Neural crest cell (in vitro differentiated cells): ENCODE measurements at regions not wholly inside any gene's neighbourhood (a gene's known extent, or its start where the extent isn't known, plus 50 kb on each side); places are given as distances from the start of the nearest gene placed in this dataset.

ENCODE experiments used
- DNase-seq: peaks from one replicate; pipeline ENCODE4 v3.0.0; 2021; ENCODE audit warnings: low read depth, mixed read lengths, low spot score
- H3K27ac Mint-ChIP-seq: one replicate; pipeline ENCODE4 v1.8.0; 2021; ENCODE audit warnings: mild to moderate bottlenecking, mixed read lengths; ENCODE audit not compliant: unreplicated experiment
- H3K27me3 Mint-ChIP-seq: 2 replicates; pipeline ENCODE4 v1.8.0; 2021; ENCODE audit warnings: low read depth, mild to moderate bottlenecking, mixed read lengths
- H3K36me3 Mint-ChIP-seq: 2 replicates; pipeline ENCODE4 v1.8.0; 2021; ENCODE audit warnings: low read depth, mild to moderate bottlenecking, mixed read lengths
- H3K4me1 Mint-ChIP-seq: 2 replicates; pipeline ENCODE4 v1.8.0; 2021; ENCODE audit warnings: mixed read lengths
- H3K4me3 Mint-ChIP-seq: one replicate; pipeline ENCODE4 v1.8.0; 2021; ENCODE audit warnings: mild to moderate bottlenecking, mixed read lengths
- H3K9me3 Mint-ChIP-seq: 2 replicates; pipeline ENCODE4 v1.8.0; 2021; ENCODE audit warnings: mixed read lengths
- CTCF ChIP-seq: fragments of 200-600 bp; sonication (generic); conservative IDR thresholded peaks from 2 replicates; pipeline ENCODE4 v1.5.0; 2021; ENCODE audit warnings: antibody characterized with exemption, mild to moderate bottlenecking

DNA sequence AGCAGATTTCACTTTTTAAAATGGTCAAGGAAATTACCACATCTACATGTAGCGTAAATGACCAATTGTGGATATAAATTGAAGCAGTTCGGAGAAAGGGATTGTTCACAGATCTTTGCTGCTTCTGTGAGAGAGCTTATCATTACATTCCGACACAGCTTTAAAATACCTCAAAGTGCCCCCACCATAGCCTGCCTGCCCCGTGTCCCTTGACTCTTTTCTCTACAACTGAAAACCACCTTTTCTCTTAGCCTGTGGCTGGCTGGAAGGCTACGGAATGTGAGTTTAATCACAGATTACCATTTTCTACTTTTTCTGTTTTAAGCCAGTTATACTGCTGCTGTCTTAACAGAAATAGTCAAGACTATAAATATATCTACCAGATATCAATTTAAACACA lies 347.2 kb upstream of the MAP3K7 start:
- Mint-ChIP-seq H3K27ac (no peak overlapping the region), H3K9me3 (peaks cover 3% of the 10 kb centered on the region), H3K4me3 (no peak overlapping the region), H3K4me1 (no peaks in the 10 kb centered on the region), H3K36me3 (no peaks in the 10 kb centered on the region), H3K27me3 (peaks cover 5% of the 10 kb centered on the region)
- TF ChIP-seq CTCF, result no peak
- DNase-seq, result no peak

GRCh38 chr6:90932351-90932750 lies 345.5 kb upstream of the MAP3K7 start:
- Mint-ChIP-seq H3K36me3 (no peaks in the 10 kb centered on the region), H3K4me3 (no peak overlapping the region), H3K27me3 (peaks cover 8% of the 10 kb centered on the region), H3K9me3 (peaks cover 3% of the 10 kb centered on the region), H3K4me1 (no peaks in the 10 kb centered on the region), H3K27ac (no peak overlapping the region)
- DNase-seq, result no peak
- no peak for TF ChIP-seq CTCF

DNA sequence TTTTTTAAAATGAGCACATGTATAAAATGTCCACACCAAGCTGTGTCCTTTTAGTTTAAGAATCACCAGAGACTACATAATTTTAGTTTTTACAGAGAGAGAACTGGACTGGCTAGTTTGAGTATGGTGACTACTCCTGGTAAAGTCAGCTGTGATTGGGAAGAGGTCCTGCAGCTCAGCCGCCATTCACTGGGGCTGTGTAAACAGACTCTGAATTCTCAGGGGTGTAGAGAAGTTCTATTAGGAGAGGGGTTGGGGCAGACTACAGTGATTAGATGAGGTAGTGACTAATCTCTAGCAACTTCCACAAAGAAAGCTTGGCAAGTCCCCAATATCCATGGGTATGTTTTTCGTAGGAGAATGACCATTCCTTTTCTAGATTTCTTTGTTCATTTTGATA lies 341.2 kb upstream of the MAP3K7 start:
- no peak overlapping the region for H3K27ac Mint-ChIP-seq
- no peaks in the 10 kb centered on the region for H3K36me3 Mint-ChIP-seq
- H3K4me3 Mint-ChIP-seq, result no peak overlapping the region
- H3K4me1 Mint-ChIP-seq, result peaks cover 14% of the 10 kb centered on the region
- TF ChIP-seq CTCF, result no peak
- no peak for DNase-seq
- H3K9me3 Mint-ChIP-seq, result no peaks in the 10 kb centered on the region
- H3K27me3 Mint-ChIP-seq, result peaks cover 8% of the 10 kb centered on the region

DNA sequence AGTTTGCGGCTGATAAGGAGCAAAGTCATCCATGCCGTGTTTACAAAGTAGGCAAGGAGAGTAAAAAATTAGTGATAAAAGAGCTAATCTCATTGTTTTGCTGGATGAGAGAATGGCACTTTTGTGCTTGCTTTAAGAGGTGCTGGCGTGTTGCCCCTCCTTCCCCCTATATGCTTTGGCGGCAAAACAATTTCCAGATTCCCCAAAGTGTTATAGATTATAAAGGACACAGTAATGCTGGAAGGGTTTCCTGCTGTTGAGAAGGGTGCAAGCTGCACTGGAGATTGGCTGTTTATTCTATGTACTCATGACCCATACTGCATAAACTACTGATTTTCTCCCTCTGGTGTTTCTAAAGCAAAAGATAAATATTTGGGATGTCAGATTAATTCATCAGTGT lies 338.9 kb upstream of the MAP3K7 start:
- Mint-ChIP-seq H3K27me3 (peaks cover 3% of the 10 kb centered on the region), H3K4me3 (no peak overlapping the region), H3K36me3 (no peaks in the 10 kb centered on the region), H3K9me3 (peaks cover 3% of the 10 kb centered on the region), H3K4me1 (peaks cover 14% of the 10 kb centered on the region), H3K27ac (no peak overlapping the region)
- no peak for TF ChIP-seq CTCF
- DNase-seq, result no peak

DNA sequence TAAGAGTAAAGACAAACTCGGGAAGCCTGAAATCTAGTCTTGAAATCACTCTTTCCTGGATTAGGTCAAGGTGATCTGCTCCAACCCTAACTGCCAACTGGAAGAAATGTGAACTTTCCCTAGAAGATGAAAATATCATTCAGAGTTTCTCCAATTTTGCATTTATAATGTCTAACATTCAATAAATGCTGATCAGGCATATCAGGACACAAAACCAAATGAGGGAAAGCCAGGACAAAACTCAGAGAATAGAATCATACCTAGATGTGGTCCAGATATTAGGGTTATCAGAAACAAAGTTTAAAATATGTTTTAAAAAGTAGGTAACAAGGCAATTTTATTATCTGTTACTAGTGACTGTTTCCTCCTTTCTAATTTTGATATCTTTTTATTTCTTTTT lies 335.5 kb upstream of the MAP3K7 start:
- TF ChIP-seq CTCF, result no peak
- H3K9me3 Mint-ChIP-seq, result peaks cover 3% of the 10 kb centered on the region
- no peaks in the 10 kb centered on the region for H3K27me3 Mint-ChIP-seq
- no peak overlapping the region for H3K27ac Mint-ChIP-seq
- no peak overlapping the region for H3K4me3 Mint-ChIP-seq
- no peak for DNase-seq
- no peaks in the 10 kb centered on the region for H3K36me3 Mint-ChIP-seq
- peaks cover 14% of the 10 kb centered on the region for H3K4me1 Mint-ChIP-seq

DNA sequence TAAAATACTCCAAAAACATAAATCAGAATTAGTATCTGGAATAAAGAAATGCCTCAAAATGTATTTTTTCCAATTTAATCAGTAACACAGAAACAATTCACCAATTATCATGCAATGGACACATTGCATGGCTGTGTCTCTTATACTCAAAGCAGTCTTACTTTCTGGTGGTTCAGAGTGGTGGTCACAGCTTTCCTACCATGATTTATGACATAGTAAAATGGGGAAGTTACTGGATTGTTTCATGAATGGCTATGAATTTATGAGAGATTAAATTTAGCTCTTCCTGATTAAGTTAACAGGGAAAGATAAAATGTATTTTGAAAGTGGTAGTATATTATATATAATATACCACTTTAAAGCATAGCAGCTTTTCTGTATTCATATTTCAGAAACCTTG lies 331.5 kb upstream of the MAP3K7 start:
- Mint-ChIP-seq H3K4me1 (no peaks in the 10 kb centered on the region), H3K4me3 (no peak overlapping the region), H3K27ac (no peak overlapping the region), H3K36me3 (peaks cover 3% of the 10 kb centered on the region), H3K9me3 (peaks cover 11% of the 10 kb centered on the region), H3K27me3 (no peaks in the 10 kb centered on the region)
- no peak for DNase-seq
- no peak for TF ChIP-seq CTCF
